Activated CD8-positive, alpha-beta memory T cell treated with anti-CD3 and anti-CD28 coated beads, Interleukin-2, amount 50 U/mL, for 48 hours (primary cell): ENCODE measurements at regions not wholly inside any gene's neighbourhood (a gene's known extent, or its start where the extent isn't known, plus 50 kb on each side); places are given as distances from the start of the nearest gene placed in this dataset.

Experiments
- DNase-seq: peaks from one replicate; pipeline ENCODE4 v3.0.0-alpha.2; 2020

- DNase-seq: no peak
Observed at GRCh38 chr6:165941786-165942185, 225.9 kb downstream of the TBXT start.

- no peak for DNase-seq
Observed at GRCh38 chr6:165941249-165941775, 226.3 kb downstream of the TBXT start.

GRCh38 chr6:165940366-165940765, 227.3 kb downstream of the TBXT start:
- no peak for DNase-seq

GRCh38 chr6:165939601-165940290, 227.9 kb downstream of the TBXT start:
- DNase-seq: no peak

GRCh38 chr6:165939047-165939446, 228.6 kb downstream of the TBXT start:
- DNase-seq: no peak

- DNase-seq: no peak
Observed at GRCh38 chr6:165937564-165938358, 229.9 kb downstream of the TBXT start.

GRCh38 chr6:165936660-165937059, 231.0 kb downstream of the TBXT start:
- DNase-seq: no peak

- no peak for DNase-seq
Observed at GRCh38 chr6:165936096-165936495, 231.6 kb downstream of the TBXT start.

- no peak for DNase-seq
Observed at GRCh38 chr6:165931675-165932074, 236.0 kb downstream of the TBXT start.

- DNase-seq: no peak
Observed at GRCh38 chr6:165930668-165931214, 236.9 kb downstream of the TBXT start.

- DNase-seq: no peak
Observed at GRCh38 chr6:165929607-165930006, 238.0 kb downstream of the TBXT start.

- no peak for DNase-seq
Observed at GRCh38 chr6:165926378-165926777, 241.3 kb downstream of the TBXT start.

GRCh38 chr6:165925474-165926156, 242.0 kb downstream of the TBXT start:
- no peak for DNase-seq

GRCh38 chr6:165922309-165922794, 245.3 kb downstream of the TBXT start:
- DNase-seq: no peak

GRCh38 chr6:165920896-165921671, 246.6 kb downstream of the TBXT start:
- no peak for DNase-seq

GRCh38 chr6:165917576-165917975, 250.1 kb downstream of the TBXT start:
- DNase-seq: no peak

GRCh38 chr6:165915022-165915770, 252.2 kb upstream of the PDE10A start:
- DNase-seq: no peak

- no peak for DNase-seq
Observed at GRCh38 chr6:165913676-165914570, 250.9 kb upstream of the PDE10A start.

- DNase-seq: no peak
Observed at GRCh38 chr6:165910184-165910966, 247.3 kb upstream of the PDE10A start.

GRCh38 chr6:165906736-165907135, 243.7 kb upstream of the PDE10A start:
- DNase-seq: no peak
